ENCODE measurements at regions not wholly inside any gene's neighbourhood (a gene's known extent, or its start where the extent isn't known, plus 50 kb on each side); places are given as distances from the start of the nearest gene placed in this dataset.

GRCh38 chr4:126027601-126028000 is 712.8 kb downstream of the FAT4 start:
- Histone ChIP-seq H3K27ac (ENCODE audit: extremely low read length, insufficient read depth, low read length) (no peak overlapping the region), H3K9ac (ENCODE audit: insufficient read depth, low read depth, low read length) (no peak overlapping the region), H3K4me3 (replicated peaks in 1 of 3; ENCODE audit: insufficient read depth in 1 of 3, low read depth in 2 of 3, low read length in 3 of 3) (no peak overlapping the region), H4K20me1 (ENCODE audit: insufficient read depth, low read length) (no peaks in the 10 kb centered on the region), H3K27me3 (ENCODE audit: control insufficient read depth in 1 of 2, insufficient read depth in 2 of 2, low read length in 2 of 2) (no peaks in the 10 kb centered on the region), H3K79me2 (ENCODE audit: insufficient read depth, low read length) (no peaks in the 10 kb centered on the region), H3K36me3 (replicated peaks in 1 of 2; ENCODE audit: control insufficient read depth in 1 of 2, insufficient read depth in 2 of 2, low read length in 2 of 2) (no peaks in the 10 kb centered on the region), H3K4me1 (ENCODE audit: insufficient read depth, low read length) (no peaks in the 10 kb centered on the region), H3K9me3 (ENCODE audit: low read length) (no peaks in the 10 kb centered on the region), H3K4me2 (ENCODE audit: low read depth, low read length) (no peak overlapping the region), H2AFZ (ENCODE audit: low read length) (no peak overlapping the region)
- no peak for DNase-seq (ENCODE audit: low spot score)
- 0% methylated on average over 2 of the region's 2 CpGs for WGBS (ENCODE audit: low lambda C conversion rate)
- no peak for FAIRE-seq
- CTCF ChIA-PET (ENCODE audit: low intra/inter-chr PET ratio, low total read pairs), result no interaction called here
- in situ Hi-C loops (cut with HindIII; ENCODE audit: extremely low pct_ligation_motif_present, low pct_unique_long_range_greater_than_20kb) (no loop called here), intact Hi-C loops (cut with micrococcal nuclease; ENCODE audit: unreplicated experiment) (no loop called here)
- no TSS peak for BruUV-seq (replicated peaks)
- ATAC-seq, result no peak
- POLR2A ChIA-PET, result no interaction called here
- no peak for TF ChIP-seq NR2F2 (IDR thresholded peaks at IDR 0.05; ENCODE audit: borderline replicate concordance, low read depth)
- TF ChIP-seq, protein P1, sequence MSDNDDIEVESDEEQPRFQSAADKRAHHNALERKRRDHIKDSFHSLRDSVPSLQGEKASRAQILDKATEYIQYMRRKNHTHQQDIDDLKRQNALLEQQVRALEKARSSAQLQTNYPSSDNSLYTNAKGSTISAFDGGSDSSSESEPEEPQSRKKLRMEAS (IDR thresholded peaks at IDR 0.05), result no peak
- no peak for TF ChIP-seq ZBTB34 (CRISPR knock-in tag; IDR thresholded peaks at IDR 0.05)
- TF ChIP-seq, protein P2, sequence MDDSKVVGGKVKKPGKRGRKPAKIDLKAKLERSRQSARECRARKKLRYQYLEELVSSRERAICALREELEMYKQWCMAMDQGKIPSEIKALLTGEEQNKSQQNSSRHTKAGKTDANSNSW (CRISPR knock-in tag; IDR thresholded peaks at IDR 0.05; ENCODE audit: borderline replicate concordance), result no peak
- TF ChIP-seq, protein P3, sequence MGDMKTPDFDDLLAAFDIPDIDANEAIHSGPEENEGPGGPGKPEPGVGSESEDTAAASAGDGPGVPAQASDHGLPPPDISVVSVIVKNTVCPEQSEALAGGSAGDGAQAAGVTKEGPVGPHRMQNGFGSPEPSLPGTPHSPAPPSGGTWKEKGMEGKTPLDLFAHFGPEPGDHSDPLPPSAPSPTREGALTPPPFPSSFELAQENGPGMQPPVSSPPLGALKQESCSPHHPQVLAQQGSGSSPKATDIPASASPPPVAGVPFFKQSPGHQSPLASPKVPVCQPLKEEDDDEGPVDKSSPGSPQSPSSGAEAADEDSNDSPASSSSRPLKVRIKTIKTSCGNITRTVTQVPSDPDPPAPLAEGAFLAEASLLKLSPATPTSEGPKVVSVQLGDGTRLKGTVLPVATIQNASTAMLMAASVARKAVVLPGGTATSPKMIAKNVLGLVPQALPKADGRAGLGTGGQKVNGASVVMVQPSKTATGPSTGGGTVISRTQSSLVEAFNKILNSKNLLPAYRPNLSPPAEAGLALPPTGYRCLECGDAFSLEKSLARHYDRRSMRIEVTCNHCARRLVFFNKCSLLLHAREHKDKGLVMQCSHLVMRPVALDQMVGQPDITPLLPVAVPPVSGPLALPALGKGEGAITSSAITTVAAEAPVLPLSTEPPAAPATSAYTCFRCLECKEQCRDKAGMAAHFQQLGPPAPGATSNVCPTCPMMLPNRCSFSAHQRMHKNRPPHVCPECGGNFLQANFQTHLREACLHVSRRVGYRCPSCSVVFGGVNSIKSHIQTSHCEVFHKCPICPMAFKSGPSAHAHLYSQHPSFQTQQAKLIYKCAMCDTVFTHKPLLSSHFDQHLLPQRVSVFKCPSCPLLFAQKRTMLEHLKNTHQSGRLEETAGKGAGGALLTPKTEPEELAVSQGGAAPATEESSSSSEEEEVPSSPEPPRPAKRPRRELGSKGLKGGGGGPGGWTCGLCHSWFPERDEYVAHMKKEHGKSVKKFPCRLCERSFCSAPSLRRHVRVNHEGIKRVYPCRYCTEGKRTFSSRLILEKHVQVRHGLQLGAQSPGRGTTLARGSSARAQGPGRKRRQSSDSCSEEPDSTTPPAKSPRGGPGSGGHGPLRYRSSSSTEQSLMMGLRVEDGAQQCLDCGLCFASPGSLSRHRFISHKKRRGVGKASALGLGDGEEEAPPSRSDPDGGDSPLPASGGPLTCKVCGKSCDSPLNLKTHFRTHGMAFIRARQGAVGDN (CRISPR knock-in tag; IDR thresholded peaks at IDR 0.05), result no peak
- TF ChIP-seq FIP1L1 (IDR thresholded peaks at IDR 0.05; ENCODE audit: borderline replicate concordance, insufficient read depth, low read depth, low read length), result no peak
- TF ChIP-seq ZNF207 (IDR thresholded peaks at IDR 0.05; ENCODE audit: borderline replicate concordance), result no peak
- no peak for TF ChIP-seq BATF2 (CRISPR knock-in tag; IDR thresholded peaks at IDR 0.05)
- no peak for TF ChIP-seq XBP1 (CRISPR knock-in tag; IDR thresholded peaks at IDR 0.05)
- no peak for TF ChIP-seq MEIS2 (CRISPR knock-in tag; IDR thresholded peaks at IDR 0.05)
- TF ChIP-seq, protein P4, sequence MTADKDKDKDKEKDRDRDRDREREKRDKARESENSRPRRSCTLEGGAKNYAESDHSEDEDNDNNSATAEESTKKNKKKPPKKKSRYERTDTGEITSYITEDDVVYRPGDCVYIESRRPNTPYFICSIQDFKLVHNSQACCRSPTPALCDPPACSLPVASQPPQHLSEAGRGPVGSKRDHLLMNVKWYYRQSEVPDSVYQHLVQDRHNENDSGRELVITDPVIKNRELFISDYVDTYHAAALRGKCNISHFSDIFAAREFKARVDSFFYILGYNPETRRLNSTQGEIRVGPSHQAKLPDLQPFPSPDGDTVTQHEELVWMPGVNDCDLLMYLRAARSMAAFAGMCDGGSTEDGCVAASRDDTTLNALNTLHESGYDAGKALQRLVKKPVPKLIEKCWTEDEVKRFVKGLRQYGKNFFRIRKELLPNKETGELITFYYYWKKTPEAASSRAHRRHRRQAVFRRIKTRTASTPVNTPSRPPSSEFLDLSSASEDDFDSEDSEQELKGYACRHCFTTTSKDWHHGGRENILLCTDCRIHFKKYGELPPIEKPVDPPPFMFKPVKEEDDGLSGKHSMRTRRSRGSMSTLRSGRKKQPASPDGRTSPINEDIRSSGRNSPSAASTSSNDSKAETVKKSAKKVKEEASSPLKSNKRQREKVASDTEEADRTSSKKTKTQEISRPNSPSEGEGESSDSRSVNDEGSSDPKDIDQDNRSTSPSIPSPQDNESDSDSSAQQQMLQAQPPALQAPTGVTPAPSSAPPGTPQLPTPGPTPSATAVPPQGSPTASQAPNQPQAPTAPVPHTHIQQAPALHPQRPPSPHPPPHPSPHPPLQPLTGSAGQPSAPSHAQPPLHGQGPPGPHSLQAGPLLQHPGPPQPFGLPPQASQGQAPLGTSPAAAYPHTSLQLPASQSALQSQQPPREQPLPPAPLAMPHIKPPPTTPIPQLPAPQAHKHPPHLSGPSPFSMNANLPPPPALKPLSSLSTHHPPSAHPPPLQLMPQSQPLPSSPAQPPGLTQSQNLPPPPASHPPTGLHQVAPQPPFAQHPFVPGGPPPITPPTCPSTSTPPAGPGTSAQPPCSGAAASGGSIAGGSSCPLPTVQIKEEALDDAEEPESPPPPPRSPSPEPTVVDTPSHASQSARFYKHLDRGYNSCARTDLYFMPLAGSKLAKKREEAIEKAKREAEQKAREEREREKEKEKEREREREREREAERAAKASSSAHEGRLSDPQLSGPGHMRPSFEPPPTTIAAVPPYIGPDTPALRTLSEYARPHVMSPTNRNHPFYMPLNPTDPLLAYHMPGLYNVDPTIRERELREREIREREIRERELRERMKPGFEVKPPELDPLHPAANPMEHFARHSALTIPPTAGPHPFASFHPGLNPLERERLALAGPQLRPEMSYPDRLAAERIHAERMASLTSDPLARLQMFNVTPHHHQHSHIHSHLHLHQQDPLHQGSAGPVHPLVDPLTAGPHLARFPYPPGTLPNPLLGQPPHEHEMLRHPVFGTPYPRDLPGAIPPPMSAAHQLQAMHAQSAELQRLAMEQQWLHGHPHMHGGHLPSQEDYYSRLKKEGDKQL (CRISPR knock-in tag; IDR thresholded peaks at IDR 0.05; ENCODE audit: low read depth), result no peak
